DMS 273 treated with DMSO at 0.1 percent for 48 hours (cell line): ENCODE measurements at regions not wholly inside any gene's neighbourhood (a gene's known extent, or its start where the extent isn't known, plus 50 kb on each side); places are given as distances from the start of the nearest gene placed in this dataset.
"Not testable (repeated sequence)": the region's sequence is repeated elsewhere in the genome, so short reads cannot be mapped to it uniquely, and the experiment has no call there.

ENCODE experiments used
- DNase-seq: peaks from one replicate; lab custom pipeline; 2025; lab: John Stamatoyannopoulos, UW

GRCh38 chr14:29982171-29982570, 54.5 kb upstream of the PRKD1 start:
- no peak for DNase-seq

- no peak for DNase-seq
Measured at GRCh38 chr14:29982993-29983392, 55.3 kb upstream of the PRKD1 start.

DNA sequence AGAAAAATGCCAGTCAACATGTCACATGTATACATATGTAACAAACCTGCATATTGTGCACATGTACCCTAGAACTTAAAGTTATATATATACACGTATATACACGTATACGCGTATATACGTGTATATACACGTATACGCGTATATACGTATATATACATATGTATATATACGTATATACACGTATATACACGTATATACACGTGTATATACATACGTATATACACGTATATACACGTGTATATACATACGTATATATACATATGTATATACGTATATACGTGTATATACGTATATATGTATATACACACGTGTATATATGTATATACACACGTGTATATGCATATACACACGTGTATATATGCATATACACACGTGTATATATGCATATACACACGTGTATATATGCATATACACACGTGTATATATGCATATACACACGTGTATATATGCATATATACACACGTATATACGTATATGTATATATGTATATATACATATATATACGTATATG, 62.8 kb upstream of the PRKD1 start:
- DNase-seq: not testable (repeated sequence)

DNA sequence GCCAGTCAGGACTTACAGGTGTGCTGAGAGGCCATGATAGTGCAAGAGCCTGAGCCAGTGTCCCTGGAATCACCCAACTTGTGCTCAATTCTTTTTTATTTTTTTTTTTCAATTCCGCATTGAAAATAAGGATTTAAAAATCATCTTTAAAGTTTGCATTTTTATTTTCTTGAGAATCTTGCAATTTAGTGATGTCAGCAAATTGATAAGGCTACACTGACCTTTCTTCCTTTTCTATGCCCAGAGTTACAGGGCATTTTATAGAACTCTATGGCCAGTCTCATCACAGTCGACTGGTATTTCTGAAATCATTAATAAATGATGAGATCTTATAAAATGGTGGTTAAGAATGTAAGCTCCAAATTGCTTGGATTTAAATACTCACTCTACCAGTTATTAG, 63.3 kb upstream of the PRKD1 start:
- no peak for DNase-seq

DNA sequence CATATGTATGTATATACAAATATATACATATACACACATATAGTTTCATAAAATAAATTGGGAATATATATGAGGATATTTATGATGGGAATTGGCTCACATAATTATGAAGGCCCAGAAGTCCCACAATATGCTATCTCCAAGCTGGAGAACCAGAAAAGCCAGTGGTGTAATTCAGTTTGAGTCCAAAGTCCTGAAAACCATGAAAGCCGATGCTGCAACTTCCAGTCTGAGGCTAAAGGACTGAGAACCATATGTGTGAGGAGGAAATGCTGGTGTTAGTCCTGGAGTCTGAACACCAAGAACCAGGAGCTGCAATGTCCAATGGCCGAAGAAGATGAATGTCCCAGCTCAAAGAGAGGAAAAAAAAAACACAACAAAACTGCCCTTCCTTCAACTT, 65.5 kb upstream of the PRKD1 start:
- DNase-seq: no peak

- DNase-seq: no peak
Measured at GRCh38 chr14:29999013-29999539, 71.4 kb upstream of the PRKD1 start.

DNA sequence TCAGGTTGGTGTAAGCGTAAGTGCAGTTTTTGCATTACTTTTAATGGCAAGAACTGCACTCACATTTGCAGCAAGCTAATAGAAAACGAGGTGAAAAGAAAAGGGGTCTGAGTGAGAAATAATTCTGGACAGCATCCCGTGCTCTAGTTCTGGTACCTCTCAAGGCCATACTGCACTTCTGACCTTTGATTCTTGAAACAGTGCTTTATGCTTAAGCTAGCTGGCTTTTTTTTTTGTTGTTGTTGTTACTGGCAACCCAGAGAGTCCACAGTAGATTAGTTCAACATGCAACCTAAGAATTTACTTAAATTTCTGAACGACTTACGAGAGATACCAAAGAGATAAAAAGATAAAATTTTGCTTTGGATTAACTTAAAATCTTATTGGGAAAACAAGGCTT, 75.2 kb upstream of the PRKD1 start:
- no peak for DNase-seq

GRCh38 chr14:30005114-30005808, 77.6 kb upstream of the PRKD1 start:
- DNase-seq: peak; percentile 33

GRCh38 chr14:30006695-30007094, 79.0 kb upstream of the PRKD1 start:
- DNase-seq: no peak

- DNase-seq: no peak
Measured at GRCh38 chr14:30015489-30015888, 87.8 kb upstream of the PRKD1 start.

GRCh38 chr14:30016002-30016401, 88.4 kb upstream of the PRKD1 start:
- DNase-seq: no peak

- no peak for DNase-seq
Measured at GRCh38 chr14:30017370-30017993, 89.8 kb upstream of the PRKD1 start.

DNA sequence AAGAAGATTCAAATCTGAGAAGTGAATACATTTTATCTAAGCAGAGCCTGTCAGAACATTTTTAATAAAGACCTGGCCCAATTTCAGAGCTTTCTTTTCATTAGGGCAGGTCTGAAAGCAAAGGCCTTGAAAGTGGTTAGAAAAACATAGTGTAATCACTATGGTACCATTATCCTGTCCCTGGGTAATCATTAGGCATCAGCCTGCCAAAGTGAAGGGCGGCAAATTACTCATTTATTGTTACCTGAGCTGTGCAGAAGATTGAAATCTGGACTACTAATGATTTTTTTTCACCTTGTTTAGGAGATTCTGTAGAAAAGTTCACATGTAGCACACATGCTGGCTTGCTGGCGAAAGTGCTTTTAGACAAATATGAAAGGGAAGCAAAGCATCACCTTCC, 92.6 kb upstream of the PRKD1 start:
- no peak for DNase-seq

GRCh38 chr14:30020687-30021086, 93.0 kb upstream of the PRKD1 start:
- no peak for DNase-seq

DNA sequence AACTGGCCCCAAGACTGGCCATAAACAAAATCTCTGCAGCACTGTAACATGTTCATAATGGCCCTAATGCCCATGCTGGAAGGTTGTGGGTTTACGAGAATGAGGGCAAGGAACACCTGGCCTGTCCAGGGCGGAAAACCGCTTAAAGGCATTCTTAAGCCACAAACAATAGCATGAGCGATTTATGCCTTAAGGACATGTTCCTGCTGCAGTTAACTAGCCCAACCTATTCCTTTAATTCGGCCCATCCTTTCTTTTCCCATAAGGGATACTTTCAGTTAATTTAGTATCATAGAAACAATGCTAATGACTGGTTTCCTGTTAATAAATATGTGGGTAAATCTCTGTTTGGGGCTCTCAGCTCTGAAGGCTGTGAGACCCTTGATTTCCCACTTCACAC, 95.7 kb upstream of the PRKD1 start:
- DNase-seq: not testable (repeated sequence)

GRCh38 chr14:30034152-30034551, 106.5 kb upstream of the PRKD1 start:
- no peak for DNase-seq

DNA sequence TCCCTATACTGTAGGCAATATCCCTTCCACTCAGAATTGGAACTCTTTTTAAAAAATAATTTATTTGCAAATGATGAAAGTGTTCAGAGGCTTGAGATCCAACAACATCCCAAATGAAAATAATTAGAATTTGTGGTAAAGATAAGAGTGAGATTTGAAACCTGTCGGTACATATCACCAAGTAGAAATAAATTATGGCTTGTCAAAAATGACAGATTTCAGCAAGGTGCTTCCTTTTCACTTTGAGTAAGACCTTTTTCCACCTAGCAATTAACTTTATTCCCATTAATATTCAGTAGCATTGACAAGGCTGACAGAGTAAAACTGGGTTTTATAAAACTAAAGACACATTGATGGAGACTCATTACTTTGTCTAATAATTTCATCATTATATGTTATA, 107.7 kb upstream of the PRKD1 start:
- DNase-seq: no peak

DNA sequence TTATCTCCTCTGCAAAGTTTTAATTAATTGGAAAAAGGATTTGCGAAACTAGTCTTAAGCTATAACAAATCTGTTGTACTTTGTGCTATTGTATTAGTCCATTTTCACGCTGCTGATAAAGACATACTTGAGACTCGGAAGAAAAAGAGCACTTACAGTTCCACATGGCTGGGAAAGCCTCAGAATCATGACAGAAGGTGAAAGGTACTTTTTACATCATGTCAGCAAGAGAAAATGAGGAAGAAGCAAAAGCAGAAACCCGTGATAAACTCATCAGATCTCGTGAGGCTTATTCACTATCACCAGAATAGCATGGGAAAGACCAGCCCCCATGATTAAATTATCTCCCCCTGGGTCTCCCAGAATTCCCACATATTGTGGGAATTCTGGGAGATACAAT, 118.1 kb upstream of the PRKD1 start:
- DNase-seq: no peak

DNA sequence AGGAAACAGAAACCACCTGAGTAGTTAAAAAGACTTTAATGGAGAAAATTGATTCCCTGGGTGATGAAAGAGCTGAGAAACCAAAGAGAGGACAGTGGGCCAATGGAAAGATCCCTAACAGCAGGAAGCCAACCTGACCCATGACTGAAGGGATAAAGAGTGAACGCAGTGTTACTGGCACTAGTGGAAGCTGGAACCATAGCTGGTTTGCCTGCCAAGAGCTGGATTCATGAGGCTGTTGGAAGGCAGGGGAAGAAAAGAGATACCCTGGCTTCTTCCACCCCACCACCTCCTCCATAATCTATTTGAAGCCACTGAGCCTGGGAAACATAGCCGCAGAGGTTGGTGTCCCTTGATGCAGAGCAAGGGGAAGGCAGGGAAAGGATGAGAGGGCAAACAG, 125.5 kb upstream of the PRKD1 start:
- no peak for DNase-seq

- no peak for DNase-seq
Measured at GRCh38 chr14:30054201-30054600, 126.6 kb upstream of the PRKD1 start.

- no peak for DNase-seq
Measured at GRCh38 chr14:30058401-30058800, 130.8 kb upstream of the PRKD1 start.

DNA sequence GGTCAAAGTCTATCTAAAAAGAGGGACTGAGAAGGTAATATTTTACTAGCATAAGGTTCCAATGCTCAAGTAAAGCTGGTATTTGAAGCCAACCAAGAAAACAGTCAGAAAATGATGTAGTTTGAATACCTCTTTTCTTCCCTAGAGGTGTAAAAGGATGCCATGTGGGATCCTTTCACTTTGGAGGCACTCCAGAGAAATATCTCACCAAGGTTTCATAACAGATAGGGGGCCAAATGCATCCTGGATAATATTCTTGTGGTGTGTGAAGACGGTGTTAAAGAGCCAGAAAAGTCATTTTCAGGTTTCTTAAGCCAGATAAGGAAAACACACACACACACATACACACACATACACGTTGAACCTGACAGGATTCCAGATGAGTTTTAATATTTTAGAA, 136.1 kb upstream of the PRKD1 start:
- no peak for DNase-seq

DNA sequence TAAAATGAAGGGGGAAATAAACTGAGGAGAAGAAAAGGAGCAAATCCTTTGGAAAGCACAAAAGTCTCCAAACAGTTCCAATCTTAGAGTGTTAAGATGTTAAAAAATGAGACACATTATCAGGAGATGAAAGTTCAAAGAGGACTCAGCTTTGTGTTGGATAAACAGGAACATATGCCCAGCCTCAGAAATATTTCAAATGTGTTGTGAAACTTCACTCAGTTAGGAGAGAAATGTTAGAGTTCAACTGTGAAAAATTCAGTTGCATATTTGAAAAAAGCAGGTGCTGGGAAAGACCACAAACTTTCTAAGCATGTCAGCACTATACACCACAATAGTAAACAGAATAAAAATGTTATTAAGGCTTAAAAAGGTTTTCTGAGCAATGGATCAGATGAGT, 136.8 kb upstream of the PRKD1 start:
- no peak for DNase-seq

- DNase-seq: no peak
Measured at GRCh38 chr14:30069536-30069935, 141.9 kb upstream of the PRKD1 start.
